AG09309 (cell line): ENCODE measurements at regions not wholly inside any gene's neighbourhood (a gene's known extent, or its start where the extent isn't known, plus 50 kb on each side); places are given as distances from the start of the nearest gene placed in this dataset.

ENCODE experiments used
- DNase-seq: peaks from one replicate; pipeline ENCODE4 v3.0.0-alpha.2; 2010; ENCODE audit warnings: low read depth
- H3K4me3 ChIP-seq: 2 replicates; pipeline ENCODE4 v1.5.1; 2011; ENCODE audit warnings: mild to moderate bottlenecking, low read depth, low read length, moderate library complexity; ENCODE audit not compliant: control insufficient read depth
- CTCF ChIP-seq: IDR thresholded peaks from 2 replicates; pipeline ENCODE4 v1.5.1; 2011; ENCODE audit warnings: mild to moderate bottlenecking, low read depth, low read length, inconsistent platforms; ENCODE audit not compliant: insufficient read depth, control insufficient read depth; ENCODE audit errors: missing control alignments

DNA sequence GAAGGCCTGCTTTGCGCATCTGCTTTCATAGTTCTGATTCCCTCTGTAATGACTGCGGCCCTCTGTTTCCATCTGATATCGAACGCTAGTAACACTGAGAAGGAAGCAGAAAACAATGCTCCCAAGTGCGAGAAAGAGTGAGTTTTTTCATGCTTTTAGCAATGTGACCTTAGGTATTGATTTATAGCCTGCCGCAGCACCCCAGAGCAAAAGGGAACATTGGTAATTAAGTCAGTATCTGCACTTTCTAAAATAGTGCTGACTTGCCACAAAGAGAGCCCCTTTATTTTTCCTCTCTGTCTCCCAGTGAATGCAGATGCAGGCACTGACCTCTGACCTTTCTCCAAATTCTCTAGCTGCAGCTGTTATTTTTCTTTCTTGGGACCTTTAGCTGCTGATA is 129.8 kb downstream of the HDGFL1 start:
- no peak overlapping the region for H3K4me3 ChIP-seq
- no peak for TF ChIP-seq CTCF
- no peak for DNase-seq

GRCh38 chr6:22706651-22707050 is 137.3 kb downstream of the HDGFL1 start:
- DNase-seq: no peak
- TF ChIP-seq CTCF: no peak
- H3K4me3 ChIP-seq: no peak overlapping the region

DNA sequence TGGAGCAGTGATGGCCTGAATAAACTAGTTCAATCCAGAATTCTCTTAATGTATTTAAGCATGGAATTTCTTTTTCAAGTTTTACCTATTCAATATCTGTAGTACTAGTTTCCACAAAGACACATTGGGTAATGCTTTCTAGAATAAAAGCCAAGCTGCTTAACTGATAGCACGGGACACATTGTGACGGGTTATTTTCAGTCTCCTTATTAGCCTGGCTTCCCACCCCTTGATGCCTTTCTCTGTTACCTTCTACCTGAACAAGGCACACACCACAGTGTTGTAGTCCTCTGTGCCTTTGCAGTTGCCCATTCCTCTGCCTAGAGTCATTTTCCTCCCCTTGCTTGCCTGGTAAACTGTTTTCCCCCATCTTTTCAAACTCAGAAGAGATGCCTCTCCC is 139.1 kb downstream of the HDGFL1 start:
- TF ChIP-seq CTCF: no peak
- no peak for DNase-seq

GRCh38 chr6:22709803-22710202 is 140.4 kb downstream of the HDGFL1 start:
- DNase-seq: no peak
- no peak for TF ChIP-seq CTCF
- no peak overlapping the region for H3K4me3 ChIP-seq

More for the DNA sequence above, 139.1 kb downstream of the HDGFL1 start:
- no peak overlapping the region for H3K4me3 ChIP-seq

DNA sequence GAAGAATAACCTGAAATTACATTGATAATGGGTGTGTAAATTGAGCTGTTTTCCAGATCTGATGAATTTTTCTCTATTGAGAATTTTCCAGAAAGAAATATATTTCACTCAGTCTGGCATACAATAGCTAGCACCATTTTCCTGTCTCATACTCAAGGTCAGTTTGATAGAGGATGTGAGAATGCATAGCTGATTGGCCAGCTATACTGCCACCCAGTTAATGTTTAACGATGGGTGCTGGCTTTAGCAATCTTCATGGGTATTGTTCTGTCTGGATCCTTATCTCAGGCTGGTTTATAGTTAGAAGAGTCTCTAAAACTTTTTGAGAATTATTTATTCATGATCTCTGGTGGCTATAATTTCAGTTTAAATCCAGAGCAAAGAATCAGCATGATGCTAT is 147.4 kb downstream of the HDGFL1 start:
- DNase-seq: no peak
- TF ChIP-seq CTCF: no peak

DNA sequence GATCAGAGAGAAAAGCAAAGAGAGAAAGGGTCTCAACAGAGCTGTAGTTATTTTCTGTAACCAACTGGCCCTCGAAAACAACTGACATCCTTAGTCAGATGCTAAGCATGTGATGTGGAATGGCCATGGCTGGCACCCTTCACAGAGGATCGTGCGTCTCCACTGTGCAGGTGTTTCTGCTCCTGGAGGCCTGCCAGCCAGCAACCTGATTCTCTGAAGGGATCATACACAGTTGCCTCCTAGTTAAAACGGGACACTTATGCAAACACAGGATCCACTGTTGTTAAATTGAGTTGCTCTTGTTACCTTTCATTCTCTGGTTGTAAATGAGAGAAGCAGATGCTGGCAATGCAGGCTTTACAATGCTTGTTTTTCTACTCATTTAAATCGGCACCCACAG is 148.5 kb downstream of the HDGFL1 start:
- TF ChIP-seq CTCF: no peak
- no peak overlapping the region for H3K4me3 ChIP-seq
- DNase-seq: no peak

More for the DNA sequence above, 147.4 kb downstream of the HDGFL1 start:
- H3K4me3 ChIP-seq: no peak overlapping the region

DNA sequence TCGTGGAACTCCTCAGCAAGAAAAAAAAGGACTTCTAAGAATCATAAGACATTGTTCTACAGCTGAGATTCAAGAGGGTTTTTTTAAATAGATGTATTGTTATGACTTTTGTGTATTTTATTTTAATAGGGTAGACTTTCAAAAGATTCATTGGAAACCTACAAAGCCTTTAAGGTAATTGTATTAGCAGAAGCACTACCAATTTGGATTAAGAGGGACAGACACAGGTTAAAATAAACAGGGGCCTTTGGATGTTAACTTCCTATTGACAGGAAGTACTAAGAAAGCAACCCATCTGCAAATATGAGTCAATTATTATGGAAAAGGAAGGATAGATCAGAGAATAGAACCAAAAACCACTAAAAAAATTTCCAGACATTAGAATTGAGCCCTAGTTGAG is 153.5 kb downstream of the HDGFL1 start:
- no peak overlapping the region for H3K4me3 ChIP-seq
- DNase-seq: no peak

More for the DNA sequence above, 153.5 kb downstream of the HDGFL1 start:
- no peak for TF ChIP-seq CTCF
